ENCODE measurements at regions not wholly inside any gene's neighbourhood (a gene's known extent, or its start where the extent isn't known, plus 50 kb on each side); places are given as distances from the start of the nearest gene placed in this dataset.

DNA sequence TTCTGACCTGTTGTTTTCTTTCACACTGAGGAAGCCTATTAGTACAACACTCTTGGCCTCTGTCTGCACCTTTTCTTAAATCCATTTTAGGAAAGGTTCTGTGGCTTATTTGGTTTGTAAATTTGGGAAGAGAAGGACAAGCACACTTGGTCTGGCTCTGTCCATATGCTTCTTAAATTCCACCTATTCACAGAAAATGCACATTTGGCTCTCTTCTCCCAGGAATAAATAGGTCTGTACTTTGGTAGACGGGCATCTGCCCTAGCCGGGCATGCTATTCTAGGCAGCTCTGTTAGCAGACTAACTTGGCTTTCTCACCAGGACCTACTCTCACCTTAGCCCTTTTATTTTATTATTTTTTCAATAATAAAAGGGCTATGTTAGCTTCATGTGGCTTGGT is 1211.8 kb upstream of the SLC39A10 start:
- Histone ChIP-seq H3K4me2 (no peak overlapping the region), H3K27ac (no peak overlapping the region), H3K4me3 (no peak overlapping the region), H3K4me1 (no peaks in the 10 kb centered on the region), H3K9me3 (no peaks in the 10 kb centered on the region)
- DNase-seq (ENCODE audit: low read depth in 1 of 2, low spot score in 1 of 2) (no peak), ATAC-seq (no peak), FAIRE-seq (no peak)
- WGBS (ENCODE audit: missing lambda C conversion rate): 42% methylated on average over 2 of the region's 2 CpGs
- ChIA-PET POLR2A (no interaction called here), CTCF (no interaction called here)
- TF ChIP-seq FOXS1 (CRISPR knock-in tag; IDR thresholded peaks at IDR 0.05) (no peak), MAZ (IDR thresholded peaks at IDR 0.05; ENCODE audit: borderline replicate concordance, low read depth, low read length) (no peak), ZFP36 (IDR thresholded peaks at IDR 0.05; ENCODE audit: borderline replicate concordance, partially characterized antibody) (no peak), SREBF2 (IDR thresholded peaks at IDR 0.05) (no peak), ZNF302 (CRISPR knock-in tag; IDR thresholded peaks at IDR 0.05) (no peak), NR3C1 (IDR thresholded peaks at IDR 0.05) (no peak)

DNA sequence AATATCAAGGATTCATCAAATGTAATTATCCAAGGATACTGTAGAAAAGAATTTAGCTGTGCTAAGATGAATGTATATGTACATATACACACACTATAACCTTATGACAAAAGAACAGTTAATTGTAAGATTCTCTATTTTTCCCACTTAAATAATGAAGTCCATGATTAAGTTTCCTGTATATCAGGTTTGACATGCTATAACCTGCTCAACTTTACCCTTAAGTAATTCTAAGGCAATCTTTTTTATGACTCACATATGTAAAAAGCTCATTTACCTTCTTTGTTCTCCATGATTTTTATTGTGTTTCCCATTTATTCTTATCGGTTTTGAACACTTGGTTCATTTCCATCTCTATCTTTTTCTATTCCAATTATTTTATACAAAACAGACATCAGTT is 1213.1 kb upstream of the SLC39A10 start:
- ChIA-PET POLR2A (no interaction called here), CTCF (no interaction called here)
- Histone ChIP-seq H3K4me1 (no peaks in the 10 kb centered on the region), H3K9me3 (no peaks in the 10 kb centered on the region), H3K4me2 (no peak overlapping the region), H3K27ac (no peak overlapping the region), H3K4me3 (no peak overlapping the region)
- no peak for DNase-seq (ENCODE audit: low read depth in 1 of 2, low spot score in 1 of 2)
- 6% methylated on average over 1 of the region's 1 CpG for whole genome bisulfite sequencing (ENCODE audit: missing lambda C conversion rate)
- ATAC-seq: no peak
- TF ChIP-seq NR3C1 (IDR thresholded peaks at IDR 0.05) (no peak), POLR2AphosphoS2 (conservative IDR thresholded peaks at IDR 0.05; ENCODE audit: low read length) (no peak), EHMT2 (IDR thresholded peaks at IDR 0.05; ENCODE audit: low read depth) (no peak), RAD21 (conservative IDR thresholded peaks at IDR 0.05 in 1 of 2, IDR thresholded peaks at IDR 0.05 in 1 of 2) (no peak)
- TF ChIP-seq, protein P1, sequence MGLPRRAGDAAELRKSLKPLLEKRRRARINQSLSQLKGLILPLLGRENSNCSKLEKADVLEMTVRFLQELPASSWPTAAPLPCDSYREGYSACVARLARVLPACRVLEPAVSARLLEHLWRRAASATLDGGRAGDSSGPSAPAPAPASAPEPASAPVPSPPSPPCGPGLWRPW (IDR thresholded peaks at IDR 0.05): no peak
- FAIRE-seq: no peak

DNA sequence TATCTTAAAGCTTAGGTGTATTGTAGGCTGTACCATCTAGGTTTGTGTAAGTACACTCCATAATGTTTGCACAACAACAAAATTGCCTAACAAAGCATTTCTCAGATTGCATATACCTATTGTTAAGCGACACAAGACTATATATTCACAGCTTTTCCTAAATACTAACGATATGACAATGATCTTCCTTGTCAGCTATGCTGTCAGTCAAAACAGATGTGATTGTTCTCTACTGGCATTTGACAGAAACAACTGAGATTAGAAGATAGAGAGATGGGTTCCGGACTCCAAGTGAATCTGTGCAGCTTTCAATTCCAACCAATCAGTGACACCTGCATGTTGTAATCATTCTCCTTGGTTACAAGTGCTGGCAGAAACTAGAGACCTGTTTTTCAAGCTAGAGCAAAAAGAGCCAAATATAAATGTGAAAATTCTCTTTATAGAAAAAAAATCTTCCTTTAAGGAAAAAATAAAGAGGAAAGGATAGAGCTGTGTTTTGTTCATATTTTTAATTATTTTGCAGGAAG is 1232.3 kb upstream of the SLC39A10 start:
- CTCF ChIA-PET: no interaction called here
- no peak for TF ChIP-seq EHF (CRISPR knock-in tag; IDR thresholded peaks at IDR 0.05)
- no peak for TF ChIP-seq PHF8 (IDR thresholded peaks at IDR 0.05; ENCODE audit: borderline replicate concordance, low read depth)
- no peak for TF ChIP-seq RCOR1 (IDR thresholded peaks at IDR 0.05; ENCODE audit: low read depth, low read length)
- no peak for TF ChIP-seq HEYL (CRISPR knock-in tag; IDR thresholded peaks at IDR 0.05)
- Histone ChIP-seq H3K27ac (no peak overlapping the region), H3K9me3 (no peaks in the 10 kb centered on the region), H3K4me3 (no peak overlapping the region), H3K4me2 (no peak overlapping the region), H3K4me1 (no peaks in the 10 kb centered on the region)
- ATAC-seq (no peak), DNase-seq (ENCODE audit: low read depth in 1 of 2, low spot score in 1 of 2) (no peak), FAIRE-seq (no peak)
- POLR2A ChIA-PET: no interaction called here
- WGBS (ENCODE audit: missing lambda C conversion rate): 40% methylated on average over 3 of the region's 3 CpGs

DNA sequence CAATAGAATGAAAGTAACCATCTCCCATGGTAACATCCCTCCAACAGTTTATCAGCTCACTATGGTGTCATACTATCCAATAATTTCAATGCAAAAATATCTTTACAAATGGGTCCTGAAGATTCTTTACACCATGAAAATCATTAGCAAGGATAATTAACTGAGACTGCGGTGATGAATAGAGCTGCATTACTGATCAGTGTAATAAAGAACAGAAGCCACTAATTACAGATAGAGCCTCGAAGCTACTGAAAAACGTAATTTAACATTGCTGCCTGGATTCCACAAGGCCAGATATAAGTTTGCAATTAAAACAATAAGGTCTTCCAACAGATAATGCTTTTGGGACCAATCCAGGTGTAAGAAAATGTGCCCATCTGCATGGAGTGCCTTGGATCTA is 1245.8 kb upstream of the SLC39A10 start:
- TF ChIP-seq HEYL (CRISPR knock-in tag; IDR thresholded peaks at IDR 0.05) (no peak), JUNB (IDR thresholded peaks at IDR 0.05) (no peak), CHD4 (IDR thresholded peaks at IDR 0.05; ENCODE audit: borderline replicate concordance) (no peak), ZSCAN20 (CRISPR knock-in tag; IDR thresholded peaks at IDR 0.05) (no peak), HDAC2 (IDR thresholded peaks at IDR 0.05) (no peak), TP53 (CRISPR knock-in tag; IDR thresholded peaks at IDR 0.05) (no peak), POLR2AphosphoS2 (conservative IDR thresholded peaks at IDR 0.05; ENCODE audit: low read length) (no peak), HOXB5 (CRISPR knock-in tag; IDR thresholded peaks at IDR 0.05) (no peak), FOSB (CRISPR knock-in tag; IDR thresholded peaks at IDR 0.05) (no peak), ZFP36 (IDR thresholded peaks at IDR 0.05; ENCODE audit: borderline replicate concordance, partially characterized antibody) (no peak), EHF (CRISPR knock-in tag; IDR thresholded peaks at IDR 0.05) (no peak), RAD21 (conservative IDR thresholded peaks at IDR 0.05 in 1 of 2, IDR thresholded peaks at IDR 0.05 in 1 of 2) (no peak)
- Histone ChIP-seq H3K9me3 (no peaks in the 10 kb centered on the region), H3K27ac (no peak overlapping the region), H3K4me3 (no peak overlapping the region), H3K4me2 (no peak overlapping the region), H3K4me1 (no peaks in the 10 kb centered on the region)
- ChIA-PET POLR2A (no interaction called here), CTCF (no interaction called here)
- WGBS (ENCODE audit: missing lambda C conversion rate): 40% methylated on average over 3 of the region's 3 CpGs
- no peak for FAIRE-seq
- no peak for DNase-seq (ENCODE audit: low read depth in 1 of 2, low spot score in 1 of 2)
- no peak for ATAC-seq
